ENCODE measurements at regions not wholly inside any gene's neighbourhood (a gene's known extent, or its start where the extent isn't known, plus 50 kb on each side); places are given as distances from the start of the nearest gene placed in this dataset.
"Not testable (repeated sequence)": the region's sequence is repeated elsewhere in the genome, so short reads cannot be mapped to it uniquely, and the experiment has no call there.

- no peak for DNase-seq (ENCODE audit: low read depth)
Measured at GRCh38 chr1:58934706-58935105, 150.9 kb upstream of the JUN start.

DNA sequence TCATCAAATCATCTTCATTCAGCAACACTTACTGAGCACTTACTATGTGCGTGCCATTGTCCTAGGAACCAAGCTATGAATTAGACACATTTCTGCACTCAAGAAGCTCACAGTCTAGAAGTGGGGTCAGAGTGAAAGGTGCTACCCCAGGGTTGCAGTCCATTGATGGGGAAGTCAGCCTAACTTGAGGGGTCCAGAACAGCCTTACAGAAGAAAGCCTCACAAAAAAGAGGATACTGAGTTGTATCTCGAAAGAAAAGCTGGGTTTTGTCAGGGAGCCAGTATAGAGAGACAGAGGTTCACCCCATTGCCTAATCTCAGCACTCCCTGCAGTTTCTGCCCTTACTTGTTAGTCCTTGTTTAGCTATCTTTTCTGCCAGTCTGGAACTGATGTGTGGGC, 153.1 kb upstream of the JUN start:
- no peak for DNase-seq (ENCODE audit: low read depth)

GRCh38 chr1:58939146-58939545, 155.3 kb upstream of the JUN start:
- DNase-seq (ENCODE audit: low read depth): no peak

GRCh38 chr1:58939666-58940370, 156.0 kb upstream of the JUN start:
- no peak for DNase-seq (ENCODE audit: low read depth)

GRCh38 chr1:58941471-58942289, 157.8 kb upstream of the JUN start:
- DNase-seq (ENCODE audit: low read depth): no peak

GRCh38 chr1:58942759-58943191, 158.9 kb upstream of the JUN start:
- no peak for DNase-seq (ENCODE audit: low read depth)

DNA sequence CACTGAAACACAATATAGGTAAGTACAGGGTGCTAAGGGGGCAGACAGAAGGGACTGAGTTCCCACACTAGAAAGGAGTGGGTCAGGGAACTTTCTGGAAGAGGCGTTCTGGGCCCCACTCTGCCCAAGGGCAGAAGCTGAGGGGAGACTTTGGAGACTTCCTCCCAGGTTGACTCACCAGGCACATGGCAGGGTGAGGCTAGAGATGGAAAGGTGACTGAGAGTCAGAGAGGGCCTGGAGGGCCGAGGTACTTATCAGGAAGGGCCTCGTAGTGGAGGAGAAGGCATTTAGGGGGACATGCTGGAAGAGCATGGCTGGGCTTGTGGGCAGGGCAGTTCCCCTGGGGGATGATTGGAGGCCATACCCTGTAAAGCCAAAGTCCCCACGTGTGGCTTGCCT, 159.9 kb upstream of the JUN start:
- no peak for DNase-seq (ENCODE audit: low read depth)

GRCh38 chr1:58944439-58944838, 160.6 kb upstream of the JUN start:
- DNase-seq (ENCODE audit: low read depth): no peak

GRCh38 chr1:58946390-58946789, 162.5 kb upstream of the JUN start:
- DNase-seq (ENCODE audit: low read depth): no peak

GRCh38 chr1:58948671-58949070, 164.8 kb upstream of the JUN start:
- no peak for DNase-seq (ENCODE audit: low read depth)

GRCh38 chr1:58949551-58950220, 165.8 kb upstream of the JUN start:
- no peak for DNase-seq (ENCODE audit: low read depth)

- DNase-seq (ENCODE audit: low read depth): no peak
Measured at GRCh38 chr1:58950897-58951296, 167.1 kb upstream of the JUN start.

GRCh38 chr1:58953951-58954350, 170.1 kb upstream of the JUN start:
- DNase-seq (ENCODE audit: low read depth): not testable (repeated sequence)

- DNase-seq (ENCODE audit: low read depth): not testable (repeated sequence)
Measured at GRCh38 chr1:58963287-58963686, 179.4 kb upstream of the JUN start.

DNA sequence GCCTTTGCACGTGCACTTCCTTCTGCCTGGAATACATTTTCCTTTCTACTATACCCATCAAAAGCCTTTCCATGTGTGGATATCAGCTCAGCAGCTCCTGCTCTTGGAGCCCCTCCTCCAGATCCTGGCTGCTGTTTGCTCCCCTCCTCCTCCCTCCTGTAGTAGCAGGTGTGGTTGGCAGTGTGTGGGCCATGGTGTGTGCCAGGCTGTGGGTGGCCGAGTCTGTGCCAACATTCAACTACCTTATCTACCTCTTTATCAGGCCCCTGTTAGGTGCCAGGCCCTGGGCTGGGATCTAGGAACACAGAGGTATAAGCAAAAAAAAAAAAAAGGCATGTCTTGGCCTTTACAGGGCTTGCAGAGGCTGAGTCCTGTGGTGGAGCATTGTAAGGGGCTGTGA, 180.6 kb upstream of the JUN start:
- DNase-seq (ENCODE audit: low read depth): no peak

DNA sequence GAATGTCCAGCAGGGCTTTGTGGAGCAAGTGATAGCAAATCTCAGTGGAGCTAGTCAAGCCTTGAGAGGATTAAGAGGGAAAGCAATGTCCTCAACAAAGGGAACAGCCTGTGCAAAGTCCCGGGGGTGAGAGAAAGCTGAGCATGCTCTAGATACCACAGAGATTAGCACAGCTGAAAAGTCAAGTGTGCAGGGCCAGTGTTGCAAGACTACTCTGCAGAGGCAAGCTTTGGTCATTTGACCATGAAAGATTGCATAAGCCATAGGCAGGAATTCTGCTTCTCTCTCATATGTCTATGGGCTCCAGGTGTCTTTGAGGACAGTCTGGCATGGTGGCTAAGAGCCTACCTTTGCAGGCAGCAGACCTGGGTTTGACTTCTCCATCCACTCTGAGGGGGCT, 181.0 kb upstream of the JUN start:
- no peak for DNase-seq (ENCODE audit: low read depth)

GRCh38 chr1:58966103-58966916, 182.5 kb upstream of the JUN start:
- DNase-seq (ENCODE audit: low read depth): no peak

- no peak for DNase-seq (ENCODE audit: low read depth)
Measured at GRCh38 chr1:58966917-58967740, 183.3 kb upstream of the JUN start.

- peak; percentile 72 for DNase-seq (ENCODE audit: low read depth)
Measured at GRCh38 chr1:58968360-58968952, 184.6 kb upstream of the JUN start.

DNA sequence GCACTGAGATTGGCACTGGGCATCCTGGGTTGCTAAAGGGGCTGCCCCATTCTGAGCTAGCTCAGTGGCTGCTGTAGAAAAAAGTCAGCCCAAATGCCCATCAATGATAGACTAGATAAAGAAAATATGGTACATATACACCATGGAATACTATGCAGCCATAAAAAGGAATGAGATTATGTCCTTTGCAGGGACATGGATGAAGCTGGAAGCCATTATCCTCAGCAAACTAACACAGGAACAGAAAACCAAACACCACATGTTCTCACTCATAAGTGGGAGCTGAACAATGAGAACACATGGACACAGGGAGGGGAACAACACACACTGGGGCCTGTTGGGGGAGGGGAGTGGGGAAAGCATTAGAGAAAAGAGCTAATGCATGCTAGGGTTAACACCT, 185.3 kb upstream of the JUN start:
- not testable (repeated sequence) for DNase-seq (ENCODE audit: low read depth)

- DNase-seq (ENCODE audit: low read depth): no peak
Measured at GRCh38 chr1:58971629-58972140, 187.8 kb upstream of the JUN start.
